ENCODE measurements at regions not wholly inside any gene's neighbourhood (a gene's known extent, or its start where the extent isn't known, plus 50 kb on each side); places are given as distances from the start of the nearest gene placed in this dataset.
A peak's percentile ranks its signal among the peaks of the same experiment; 100 is the strongest.

DNA sequence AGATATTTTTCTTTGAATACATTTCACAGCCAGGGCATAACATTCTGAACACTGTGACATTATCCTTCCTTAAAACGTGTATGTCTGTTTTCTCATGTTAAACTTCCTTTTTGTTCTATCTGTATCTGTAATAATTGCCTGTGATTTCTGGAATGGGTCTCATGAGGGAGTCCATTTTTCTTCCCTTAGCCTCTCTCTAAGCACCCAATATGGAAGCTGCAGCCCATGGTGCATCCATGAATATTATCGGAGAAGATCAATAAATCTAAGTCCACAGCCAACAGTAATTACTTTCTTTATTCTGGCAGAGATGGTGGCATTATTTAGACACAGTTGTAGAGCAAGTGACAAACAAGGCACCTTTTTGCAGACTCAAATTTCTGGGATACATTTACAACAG, 671.1 kb downstream of the TUSC7 start:
- in situ Hi-C loops (cut with MboI; ENCODE audit: low pct_unique_long_range_greater_than_20kb, low sequenced_read_pairs), result no loop called here
- no peak for DNase-seq

DNA sequence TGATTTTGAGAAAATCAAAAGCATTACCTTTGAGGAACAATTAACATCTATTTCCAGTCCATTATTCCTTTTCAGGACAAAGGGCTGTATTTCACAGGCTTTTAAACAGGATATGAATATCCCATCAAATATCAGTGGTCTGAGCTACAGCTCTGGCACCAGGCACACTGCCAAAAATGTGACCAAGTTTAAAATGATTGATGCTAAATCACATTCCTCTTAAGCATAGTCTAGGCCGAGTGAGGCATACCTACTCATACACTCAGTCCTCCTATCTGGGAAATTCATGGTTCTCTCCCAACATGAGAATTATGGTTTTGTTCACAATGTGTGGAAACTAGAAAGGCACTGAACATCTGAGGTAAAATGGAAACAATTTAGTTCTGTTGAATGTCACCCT, 683.5 kb downstream of the TUSC7 start:
- in situ Hi-C loops (cut with MboI; ENCODE audit: low pct_unique_long_range_greater_than_20kb, low sequenced_read_pairs), result no loop called here
- DNase-seq, result no peak

DNA sequence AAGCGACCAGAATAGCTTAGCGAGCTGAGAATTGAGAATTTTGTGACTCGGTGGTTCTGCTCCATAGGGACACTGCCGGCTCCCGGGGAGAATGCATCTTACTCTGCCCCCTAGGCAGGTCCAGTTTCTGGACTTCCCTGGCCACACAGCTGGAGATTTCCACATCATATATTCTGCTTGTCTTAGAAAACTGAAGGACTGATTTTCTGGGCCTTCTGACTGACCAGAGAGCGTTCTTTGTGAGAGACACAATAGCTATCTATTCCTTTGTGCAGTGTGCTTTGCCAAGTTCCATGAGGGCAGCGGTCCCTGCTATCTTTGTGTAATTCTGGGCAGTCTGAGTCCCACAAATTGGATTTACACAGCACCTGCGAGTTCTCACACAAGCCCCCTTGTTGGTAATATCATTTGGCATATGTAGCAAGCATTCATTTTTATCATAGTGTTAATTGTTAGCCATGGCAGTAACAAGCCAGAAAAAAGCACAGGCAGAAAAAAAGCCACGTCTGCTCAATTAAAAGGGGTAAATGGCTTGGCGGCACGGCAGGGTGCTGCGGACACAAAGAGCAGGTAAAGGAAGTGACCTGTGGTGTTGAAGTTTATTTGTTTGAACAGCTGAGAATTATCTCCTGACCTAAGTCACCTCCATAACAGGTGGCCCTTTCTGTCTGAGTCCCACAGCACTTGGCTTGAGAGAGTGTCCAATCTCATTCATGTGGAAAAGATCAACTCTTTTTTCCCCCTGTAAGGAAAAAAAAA, 688.7 kb downstream of the TUSC7 start:
- no peak for DNase-seq
- in situ Hi-C loops (cut with MboI; ENCODE audit: low pct_unique_long_range_greater_than_20kb, low sequenced_read_pairs), result no loop called here

DNA sequence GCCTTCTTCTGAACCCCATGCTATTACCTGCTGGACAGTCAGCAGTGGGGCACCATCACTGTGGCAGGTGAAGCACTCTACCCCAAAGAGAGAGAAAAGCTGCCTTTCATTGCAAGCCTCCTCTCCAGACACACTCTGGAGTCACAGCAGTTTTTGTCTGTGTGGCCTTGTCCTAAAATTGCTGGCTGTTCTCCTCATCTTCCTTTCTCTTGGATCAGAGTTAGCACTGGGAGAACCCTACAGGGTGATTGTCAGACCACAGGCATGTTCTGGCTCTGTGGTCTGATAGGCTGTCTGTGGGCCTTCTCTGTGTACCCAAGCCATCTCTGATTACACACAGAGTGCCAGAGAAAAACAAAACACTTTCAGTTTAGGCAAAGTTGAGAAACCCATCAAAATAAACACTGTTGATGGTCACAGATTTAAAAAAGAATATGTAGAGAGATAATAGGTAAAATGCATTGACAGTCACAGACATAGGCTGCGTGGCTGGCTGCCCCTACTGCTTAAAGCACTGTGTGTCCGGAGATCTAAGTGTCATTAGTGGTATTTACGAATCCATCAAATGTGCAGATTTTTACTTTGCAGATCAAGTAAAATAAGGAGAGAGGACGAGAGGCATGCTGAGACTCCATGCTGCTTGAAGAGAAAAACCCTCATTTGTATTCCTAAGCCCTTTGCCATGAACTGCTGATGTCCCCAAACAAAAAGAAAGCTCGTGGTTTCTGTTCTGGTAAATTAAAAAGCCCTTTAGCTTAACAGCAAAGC, 689.9 kb downstream of the TUSC7 start:
- no peak for DNase-seq
- in situ Hi-C loops (cut with MboI; ENCODE audit: low pct_unique_long_range_greater_than_20kb, low sequenced_read_pairs), result no loop called here

DNA sequence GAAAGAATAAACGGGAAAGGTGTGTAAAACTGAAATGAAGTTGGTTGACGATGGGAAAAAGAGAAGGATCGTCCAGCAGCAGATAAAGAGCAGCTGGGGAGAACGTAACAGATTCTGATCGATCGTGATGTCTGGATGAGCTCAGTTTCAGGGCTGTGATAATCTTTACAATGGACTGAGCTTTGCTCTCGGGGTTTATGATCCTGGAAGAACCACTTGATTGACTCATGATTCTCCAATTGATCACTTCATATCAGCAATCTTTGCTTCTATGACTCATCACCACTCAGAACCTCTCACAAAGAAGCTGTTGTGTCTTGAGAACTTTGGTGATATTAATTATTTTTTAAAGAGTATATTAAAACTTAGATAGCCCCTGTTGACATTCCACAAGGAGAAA, 690.7 kb downstream of the TUSC7 start:
- in situ Hi-C loops (cut with MboI; ENCODE audit: low pct_unique_long_range_greater_than_20kb, low sequenced_read_pairs), result no loop called here
- DNase-seq, result no peak

DNA sequence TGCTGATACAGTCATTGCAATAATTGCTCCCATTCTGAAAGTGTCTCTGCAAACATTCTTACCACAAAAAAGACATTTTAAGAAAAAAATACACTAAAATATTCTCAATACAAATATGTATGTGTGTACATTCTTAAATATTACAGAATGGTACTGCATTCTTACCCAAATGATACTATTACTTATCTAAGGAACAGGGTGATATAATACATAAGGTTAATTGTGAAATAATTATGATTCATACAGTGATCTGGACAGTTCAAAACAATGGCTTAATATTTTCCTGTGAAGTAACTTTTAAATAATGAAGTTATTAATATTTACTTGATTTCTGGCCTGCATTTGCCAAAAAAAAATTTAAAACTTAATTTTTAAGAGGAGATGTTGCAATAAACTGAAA, 694.6 kb downstream of the TUSC7 start:
- no peak for DNase-seq
- in situ Hi-C loops (cut with MboI; ENCODE audit: low pct_unique_long_range_greater_than_20kb, low sequenced_read_pairs), result no loop called here

DNA sequence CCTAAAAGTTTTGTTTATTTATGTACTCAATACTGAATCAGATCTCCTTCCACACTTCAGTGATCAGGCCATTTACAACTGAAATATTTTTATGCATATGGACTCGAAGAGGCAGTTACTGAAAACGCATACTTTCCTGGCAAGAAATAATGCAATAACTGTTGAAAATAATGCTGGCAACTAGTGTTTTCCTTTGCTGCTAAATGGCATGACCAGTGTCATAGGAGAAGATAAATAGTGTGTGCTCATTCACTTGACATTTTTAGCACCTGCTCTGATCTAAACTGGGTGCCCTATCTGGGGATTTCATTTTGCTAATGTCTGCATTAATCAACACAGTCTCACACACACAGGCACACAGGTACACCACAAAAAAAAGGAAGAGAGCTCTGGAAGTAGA, 695.2 kb downstream of the TUSC7 start:
- in situ Hi-C loops (cut with MboI; ENCODE audit: low pct_unique_long_range_greater_than_20kb, low sequenced_read_pairs), result no loop called here
- no peak for DNase-seq

DNA sequence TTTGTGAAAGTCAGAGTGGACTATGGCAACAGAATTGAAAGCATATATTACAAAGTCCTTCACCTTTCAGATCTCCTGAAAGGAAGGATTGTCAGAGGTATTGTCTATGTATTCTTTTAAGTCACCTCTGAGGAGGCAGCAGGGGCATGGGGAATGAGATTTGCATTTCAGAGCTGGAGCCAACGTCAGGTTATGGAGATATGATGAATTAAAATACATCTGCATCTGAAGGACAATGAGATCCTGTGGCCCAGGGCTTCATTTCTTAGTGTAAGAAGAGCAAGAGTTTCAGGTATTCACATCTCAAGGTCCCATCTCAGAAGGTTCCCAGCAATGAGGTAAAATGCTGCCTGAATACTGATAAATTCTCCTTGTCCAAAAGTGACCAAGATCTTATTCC, 695.8 kb downstream of the TUSC7 start:
- DNase-seq, result no peak
- in situ Hi-C loops (cut with MboI; ENCODE audit: low pct_unique_long_range_greater_than_20kb, low sequenced_read_pairs), result no loop called here

DNA sequence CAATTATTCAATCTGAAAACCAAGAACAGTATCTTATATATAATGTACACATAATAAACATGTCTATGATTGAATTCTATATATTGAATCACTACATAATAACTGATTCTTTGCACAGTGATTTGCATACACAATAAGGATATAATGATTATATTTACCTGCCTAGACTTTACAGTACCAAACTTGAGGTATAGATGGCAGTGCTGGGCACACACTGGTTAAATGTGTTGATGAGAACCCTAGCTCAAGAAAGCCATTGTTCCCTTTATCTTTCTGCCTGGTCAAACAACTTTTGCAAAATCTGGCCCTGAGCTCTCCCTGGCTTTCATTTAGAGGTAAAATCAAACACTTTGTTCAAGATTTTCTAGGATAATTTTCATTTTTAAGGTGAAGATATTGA, 697.7 kb downstream of the TUSC7 start:
- peak; percentile 32 for DNase-seq
- in situ Hi-C loops (cut with MboI; ENCODE audit: low pct_unique_long_range_greater_than_20kb, low sequenced_read_pairs), result no loop called here

DNA sequence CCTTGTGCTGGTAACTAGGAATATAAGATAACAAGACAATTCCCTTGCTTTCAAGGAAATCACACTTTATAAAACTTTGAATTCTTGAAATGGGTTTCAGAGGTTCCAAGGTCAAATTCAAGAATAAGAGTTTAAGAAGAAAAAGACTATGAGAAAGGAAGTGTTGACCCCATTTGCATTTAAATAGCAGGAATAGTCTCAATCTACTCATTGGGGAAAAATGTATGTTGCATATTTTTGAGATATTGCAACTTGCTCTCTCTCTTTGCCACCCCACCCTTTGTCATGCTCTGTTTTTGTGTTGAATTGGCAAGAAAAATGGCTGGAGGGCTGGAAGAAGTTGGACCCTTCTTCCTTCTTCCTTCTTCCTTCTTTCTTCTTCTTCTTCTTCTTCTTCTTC, 699.2 kb downstream of the TUSC7 start:
- no peak for DNase-seq
- in situ Hi-C loops (cut with MboI; ENCODE audit: low pct_unique_long_range_greater_than_20kb, low sequenced_read_pairs), result no loop called here

DNA sequence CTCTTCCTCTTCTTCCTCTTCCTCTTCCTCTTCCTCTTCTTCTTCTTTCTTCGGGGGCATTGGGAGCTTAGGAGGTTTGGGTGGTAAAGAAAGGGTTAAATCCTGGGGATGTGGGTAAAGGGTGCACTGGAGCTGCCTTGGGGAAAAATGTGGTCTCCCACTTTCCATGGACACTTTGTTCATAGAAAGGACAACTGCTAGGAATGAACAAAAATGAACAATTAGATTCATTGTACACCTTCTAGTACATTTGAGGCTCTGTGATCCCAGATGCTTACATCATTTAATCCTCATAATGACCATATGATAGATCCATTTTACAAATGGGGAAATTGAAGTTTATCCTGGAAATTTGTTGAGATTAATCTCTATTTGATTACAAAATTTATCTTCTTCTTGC, 699.7 kb downstream of the TUSC7 start:
- no peak for DNase-seq
- in situ Hi-C loops (cut with MboI; ENCODE audit: low pct_unique_long_range_greater_than_20kb, low sequenced_read_pairs), result no loop called here

DNA sequence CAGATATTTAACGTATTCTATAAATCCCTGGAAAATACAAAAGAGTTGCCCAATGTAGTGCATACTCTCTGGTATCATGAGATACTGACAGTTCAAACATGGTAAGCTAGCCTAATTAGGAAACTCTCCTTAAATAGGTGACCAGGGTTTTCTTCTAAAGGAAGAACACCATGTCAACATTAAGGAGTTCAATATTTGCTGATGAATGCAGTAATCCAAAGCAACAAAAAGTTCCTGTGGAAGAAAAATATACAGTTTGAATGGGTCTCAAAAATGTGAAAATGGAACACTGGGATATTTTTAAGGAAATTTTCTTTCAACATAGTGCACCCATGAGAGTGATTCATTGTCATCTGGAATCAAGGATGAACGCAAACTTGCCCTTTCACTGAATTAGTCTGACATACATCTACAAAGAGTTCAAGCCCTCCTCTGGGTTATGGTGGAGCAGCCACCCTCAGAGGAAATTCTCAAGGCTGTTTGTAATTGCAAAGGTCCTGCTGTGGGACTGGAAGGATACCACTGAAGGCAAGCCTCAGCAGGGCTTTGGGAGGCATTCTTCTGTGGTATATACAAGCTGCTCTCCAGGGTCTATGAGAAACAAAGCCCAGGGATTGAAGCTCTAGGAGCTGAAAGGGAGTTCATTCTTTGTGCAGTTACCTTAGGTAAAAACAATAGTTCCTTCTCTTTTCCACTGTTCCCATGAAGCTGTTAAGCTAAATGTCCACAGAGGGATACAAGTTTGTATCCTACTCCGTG, 700.3 kb downstream of the TUSC7 start:
- in situ Hi-C loops (cut with MboI; ENCODE audit: low pct_unique_long_range_greater_than_20kb, low sequenced_read_pairs), result no loop called here
- DNase-seq, result no peak

DNA sequence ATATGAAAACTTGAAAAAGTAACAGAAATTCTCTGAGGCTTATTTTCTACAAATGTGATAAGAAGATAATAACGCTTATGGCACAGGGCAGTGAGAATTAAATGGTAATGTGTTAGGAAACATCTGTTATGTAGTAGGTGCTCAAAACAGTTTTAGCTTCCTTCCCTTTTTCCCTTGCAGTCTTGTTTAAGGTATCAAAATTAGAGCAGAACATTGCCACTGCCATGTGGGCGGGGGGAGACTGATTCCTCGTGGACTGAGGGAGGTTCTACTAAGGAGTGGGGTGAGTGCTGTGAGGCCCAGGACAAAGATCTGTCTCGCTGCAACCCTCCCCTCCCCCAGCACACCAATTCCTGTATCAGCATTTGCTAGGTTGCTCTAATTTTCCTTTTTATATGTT, 702.4 kb downstream of the TUSC7 start:
- DNase-seq, result peak; percentile 87

DNA sequence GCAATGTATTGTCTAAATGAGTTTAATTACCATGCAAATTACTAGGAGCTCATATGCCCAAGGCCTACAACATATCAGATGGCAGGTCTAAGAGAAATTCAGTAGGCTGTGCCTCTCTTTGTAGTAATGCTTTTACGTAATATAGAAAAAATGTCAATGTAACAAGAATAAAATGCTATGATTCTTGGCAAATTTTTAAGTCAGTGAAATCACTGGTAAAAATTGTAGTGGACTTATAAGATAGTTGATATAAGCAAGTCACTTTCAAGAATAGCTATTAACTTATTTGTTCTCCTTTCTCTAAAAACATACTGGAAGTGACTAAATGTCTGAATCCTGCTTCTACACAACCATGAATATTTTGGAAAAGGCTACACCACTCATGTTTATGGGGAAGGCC, 707.8 kb downstream of the TUSC7 start:
- in situ Hi-C loops (cut with MboI; ENCODE audit: low pct_unique_long_range_greater_than_20kb, low sequenced_read_pairs), result no loop called here
- DNase-seq, result no peak

More for the DNA sequence above, 702.4 kb downstream of the TUSC7 start:
- in situ Hi-C loops (cut with MboI; ENCODE audit: low pct_unique_long_range_greater_than_20kb, low sequenced_read_pairs), result no loop called here

DNA sequence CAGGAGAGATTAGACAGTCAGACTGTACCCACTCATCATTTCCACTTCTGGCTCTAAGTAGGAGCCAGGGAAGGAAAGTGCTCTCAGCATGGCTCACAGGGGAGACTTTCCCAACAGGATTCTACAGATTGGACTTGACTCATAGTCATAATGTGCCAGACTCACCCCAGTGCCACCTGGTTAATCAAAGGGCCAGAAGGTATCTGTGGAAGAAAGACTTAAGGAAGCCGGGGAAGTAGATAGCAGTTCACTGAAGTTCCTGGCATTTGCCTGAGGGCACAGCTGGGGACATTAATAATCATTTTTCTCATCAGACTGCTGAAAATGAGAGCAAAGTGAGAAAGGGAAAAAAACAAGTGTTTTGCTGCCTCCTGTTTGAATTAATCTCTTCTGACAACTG, 717.5 kb downstream of the TUSC7 start:
- no peak for DNase-seq
- in situ Hi-C loops (cut with MboI; ENCODE audit: low pct_unique_long_range_greater_than_20kb, low sequenced_read_pairs), result no loop called here

DNA sequence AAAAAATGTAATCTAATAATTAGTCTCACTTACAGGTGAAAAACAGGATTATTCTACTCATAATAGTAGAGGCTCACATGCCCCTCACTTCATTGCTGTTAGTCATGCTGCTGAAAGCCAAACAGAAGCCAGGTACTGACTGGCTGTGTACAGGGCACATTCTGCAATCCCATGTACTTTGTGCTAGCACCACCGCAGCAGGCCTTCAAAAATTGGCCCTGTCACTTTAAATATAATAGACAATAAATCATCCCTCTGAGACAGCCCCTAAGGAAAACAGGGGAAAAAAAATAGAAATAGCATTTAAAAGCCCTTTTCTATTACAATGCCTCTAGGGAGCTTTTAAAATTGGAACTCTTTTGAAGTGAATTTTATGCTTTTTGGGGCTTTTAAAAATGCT, 723.8 kb downstream of the TUSC7 start:
- no peak for DNase-seq
- in situ Hi-C loops (cut with MboI; ENCODE audit: low pct_unique_long_range_greater_than_20kb, low sequenced_read_pairs), result no loop called here

DNA sequence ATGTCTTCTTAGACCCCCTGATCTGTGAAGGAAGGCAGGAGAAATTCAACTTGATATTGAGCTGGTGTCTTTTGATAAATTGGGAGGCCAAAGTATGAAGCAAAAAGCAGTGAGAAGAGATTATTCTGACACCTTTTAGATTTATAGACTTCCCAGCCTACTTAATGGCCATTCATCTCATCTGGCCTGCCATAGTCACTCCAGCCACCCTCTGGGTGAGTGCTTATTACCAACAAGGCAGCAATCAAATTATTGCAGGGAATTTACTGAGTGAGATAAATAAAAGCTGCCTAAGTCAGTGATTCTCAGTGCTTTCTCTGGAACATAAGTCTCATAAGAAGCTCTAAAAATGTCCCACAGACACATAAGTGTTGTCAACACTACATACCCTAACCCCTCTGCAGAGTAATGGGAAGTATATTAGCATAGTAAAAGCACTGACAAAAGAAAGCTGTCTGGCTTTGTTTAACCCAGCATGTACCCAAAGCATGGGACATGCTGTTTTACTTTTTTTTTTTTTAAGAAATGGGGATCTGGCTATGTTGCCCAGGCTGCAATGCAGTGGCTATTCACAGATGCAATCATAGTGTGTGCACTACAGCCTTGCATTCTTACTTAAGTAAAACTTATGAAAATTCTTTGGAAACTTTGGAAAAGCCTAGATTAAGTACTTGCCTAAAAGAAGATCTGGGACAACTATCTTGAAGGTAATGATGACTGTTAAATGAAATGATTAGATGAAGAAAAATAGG, 725.3 kb downstream of the TUSC7 start:
- DNase-seq, result no peak
- in situ Hi-C loops (cut with MboI; ENCODE audit: low pct_unique_long_range_greater_than_20kb, low sequenced_read_pairs), result no loop called here

DNA sequence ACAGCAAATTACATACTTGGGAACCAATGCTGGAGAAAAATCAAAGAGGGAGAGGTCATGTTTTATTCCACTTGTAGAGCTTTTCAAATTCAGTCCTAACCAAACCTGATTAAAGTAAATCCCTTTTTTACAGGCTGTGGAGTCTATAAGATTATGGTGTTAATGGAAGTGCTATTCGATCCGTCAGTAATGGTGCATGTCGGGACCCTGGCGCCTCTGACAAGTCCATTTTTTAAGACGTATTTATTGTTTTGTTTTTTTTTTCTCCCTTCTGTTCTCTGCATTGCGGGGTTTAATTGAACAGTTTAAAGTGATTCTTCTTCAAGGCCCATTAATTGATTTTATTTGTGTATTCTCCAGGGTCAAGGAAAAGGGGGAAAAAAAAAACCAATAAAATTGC, 725.9 kb downstream of the TUSC7 start:
- in situ Hi-C loops (cut with MboI; ENCODE audit: low pct_unique_long_range_greater_than_20kb, low sequenced_read_pairs), result no loop called here
- DNase-seq, result no peak

DNA sequence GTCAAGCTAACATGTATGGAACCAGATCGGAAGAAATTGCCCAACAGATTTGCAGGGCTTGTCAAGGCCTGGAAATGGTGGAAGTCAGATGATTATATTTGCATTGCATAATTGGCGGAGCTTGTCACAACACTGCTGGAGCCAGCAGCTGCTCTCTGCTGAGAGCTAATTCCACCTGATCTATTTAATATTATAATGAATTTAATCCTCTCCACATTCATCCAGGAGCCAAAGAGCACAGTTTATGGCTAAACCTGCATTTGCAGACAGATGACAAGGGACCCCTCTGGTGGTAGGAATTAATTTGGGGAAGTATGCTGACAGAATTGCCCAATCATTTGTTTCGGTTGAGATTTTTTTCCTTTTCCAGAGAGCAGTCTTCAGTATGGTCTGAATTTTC, 730.2 kb downstream of the TUSC7 start:
- in situ Hi-C loops (cut with MboI; ENCODE audit: low pct_unique_long_range_greater_than_20kb, low sequenced_read_pairs), result no loop called here
- peak; percentile 67 for DNase-seq

DNA sequence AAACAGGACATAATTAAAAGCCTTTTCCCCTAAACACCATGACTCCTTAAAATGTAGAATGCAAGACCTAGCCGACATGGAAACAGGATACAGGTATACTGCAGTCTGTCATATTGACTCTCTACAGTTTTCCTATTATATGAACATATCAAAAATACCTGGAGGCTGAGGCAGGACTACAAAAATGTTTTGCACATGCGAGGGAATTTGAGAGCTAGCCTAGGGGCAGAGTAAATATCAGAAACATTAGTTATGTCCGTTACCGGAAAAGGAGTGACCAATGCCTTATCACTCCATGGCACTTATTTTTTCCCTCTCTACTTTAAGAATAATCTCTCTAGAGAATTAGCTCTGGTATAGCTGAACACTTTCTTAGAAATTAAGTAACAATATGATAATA, 732.3 kb downstream of the TUSC7 start:
- in situ Hi-C loops (cut with MboI; ENCODE audit: low pct_unique_long_range_greater_than_20kb, low sequenced_read_pairs), result no loop called here
- DNase-seq, result no peak

Measured in KBM-7 (cell line).